Tibial nerve (tissue), 4 donors: ENCODE measurements at regions not wholly inside any gene's neighbourhood (a gene's known extent, or its start where the extent isn't known, plus 50 kb on each side); places are given as distances from the start of the nearest gene placed in this dataset.
"Not testable (repeated sequence)": the region's sequence is repeated elsewhere in the genome, so short reads cannot be mapped to it uniquely, and the experiment has no call there.

Source experiments
- DNase-seq, 2 donors: peaks; one replicate each; pipeline ENCODE4 v3.0.0-alpha.2; 2019; ENCODE audit warnings: low spot score in 2 of 2
- H3K27ac ChIP-seq, 4 donors: fragments of 200-600 bp; sonication (generic) in 3 of 4; one replicate each; pipeline ENCODE4 v1.5.1; 2017 to 2019; ENCODE audit warnings: mild to moderate bottlenecking in 1 of 4
- H3K27me3 ChIP-seq, 2 donors: fragments of 200-600 bp; sonication (generic) in 1 of 2; one replicate each; pipeline versions ENCODE4 v1.5.1 to v1.6.0; 2017 to 2019
- H3K36me3 ChIP-seq, 3 donors: fragments of 200-600 bp; sonication (generic); one replicate each; pipeline ENCODE4 v1.5.1; 2018 to 2019
- H3K4me1 ChIP-seq, 4 donors: fragments of 200-600 bp; sonication (generic) in 3 of 4; one replicate each; pipeline ENCODE4 v1.5.1; 2017 to 2019
- H3K4me3 ChIP-seq, 4 donors: fragments of 200-600 bp; sonication (generic) in 3 of 4; one replicate each; pipeline ENCODE4 v1.5.1; 2017 to 2019; ENCODE audit warnings: mild to moderate bottlenecking in 1 of 4, moderate library complexity in 1 of 4
- H3K9me3 ChIP-seq, 4 donors: fragments of 200-600 bp; sonication (generic) in 3 of 4; one replicate each; pipeline ENCODE4 v1.5.1; 2017 to 2019
- EP300 ChIP-seq, 2 donors: sonication (generic); formaldehyde crosslinking; IDR thresholded peaks; one replicate each; pipeline ENCODE4 v1.6.1; 2017; ENCODE audit warnings: antibody characterized with exemption in 2 of 2, mild to moderate bottlenecking in 1 of 2
- POLR2A ChIP-seq, 2 donors: fragments of 450-650 bp; IDR thresholded peaks; one replicate each; pipeline ENCODE4 v1.6.1; 2017; ENCODE audit warnings: antibody characterized with exemption in 2 of 2, mild to moderate bottlenecking in 2 of 2, moderate library complexity in 2 of 2
- WGBS, 2 donors: methylation state at CpG; one replicate each; pipeline ENCODE4 v1.1.5; 2018; 5-methylcytosine and 5-hydroxymethylcytosine counted together
- TF ChIP-seq, protein P1 (sequence below), 5 experiments: fragments of 200-600 bp in 3 of 5; fragments of 450-650 bp in 2 of 5; sonication (generic) in 3 of 5; IDR thresholded peaks; one replicate each; pipeline ENCODE4 v1.5.1; 2016 to 2019; ENCODE audit warnings: antibody characterized with exemption in 5 of 5, mild to moderate bottlenecking in 3 of 5, moderate library complexity in 2 of 5

DNA sequence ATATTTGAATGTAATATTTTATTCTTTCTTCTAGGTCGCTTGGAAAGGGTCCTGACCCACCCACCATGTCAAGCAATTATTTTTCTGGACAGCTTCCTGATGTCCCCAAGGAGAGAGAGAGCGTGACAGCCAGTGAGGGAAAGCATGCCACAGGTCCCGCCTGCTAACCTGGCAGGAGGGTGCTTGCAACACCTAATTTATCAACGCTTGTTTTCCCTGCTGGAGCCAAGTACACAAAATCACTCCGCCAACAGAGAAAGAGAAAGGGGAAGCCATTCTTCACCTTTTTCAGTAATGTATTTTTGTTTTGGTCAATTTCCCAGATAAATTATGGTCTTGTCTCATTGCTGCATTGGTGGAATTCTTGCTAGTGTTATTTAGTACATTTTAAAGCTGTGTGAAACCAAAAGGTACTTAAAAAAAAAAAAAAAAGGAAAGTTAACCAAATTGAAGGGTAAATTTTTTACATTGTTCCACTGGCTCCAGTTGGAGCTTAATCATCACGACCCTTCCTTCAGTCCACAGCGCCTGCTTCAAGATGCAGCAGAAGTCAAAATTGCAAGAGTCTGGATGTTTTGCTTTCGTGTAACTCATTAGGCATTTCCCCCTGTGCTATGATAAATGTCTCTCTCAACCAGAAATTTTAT is 88.5 kb upstream of the COPS8 start:
- WGBS, 2 donors = 72 to 73% methylated on average over 8 of the region's 8 CpGs
- no peaks in the 10 kb centered on the region for H3K4me1 ChIP-seq
- H3K27me3 ChIP-seq = no peaks in the 10 kb centered on the region
- H3K9me3 ChIP-seq = no peaks in the 10 kb centered on the region
- H3K27ac ChIP-seq = no peak overlapping the region
- no peak overlapping the region for H3K4me3 ChIP-seq
- TF ChIP-seq POLR2A (IDR thresholded peaks at IDR 0.05) (no peak), EP300 (IDR thresholded peaks at IDR 0.05) (no peak)
- TF ChIP-seq, protein P1, sequence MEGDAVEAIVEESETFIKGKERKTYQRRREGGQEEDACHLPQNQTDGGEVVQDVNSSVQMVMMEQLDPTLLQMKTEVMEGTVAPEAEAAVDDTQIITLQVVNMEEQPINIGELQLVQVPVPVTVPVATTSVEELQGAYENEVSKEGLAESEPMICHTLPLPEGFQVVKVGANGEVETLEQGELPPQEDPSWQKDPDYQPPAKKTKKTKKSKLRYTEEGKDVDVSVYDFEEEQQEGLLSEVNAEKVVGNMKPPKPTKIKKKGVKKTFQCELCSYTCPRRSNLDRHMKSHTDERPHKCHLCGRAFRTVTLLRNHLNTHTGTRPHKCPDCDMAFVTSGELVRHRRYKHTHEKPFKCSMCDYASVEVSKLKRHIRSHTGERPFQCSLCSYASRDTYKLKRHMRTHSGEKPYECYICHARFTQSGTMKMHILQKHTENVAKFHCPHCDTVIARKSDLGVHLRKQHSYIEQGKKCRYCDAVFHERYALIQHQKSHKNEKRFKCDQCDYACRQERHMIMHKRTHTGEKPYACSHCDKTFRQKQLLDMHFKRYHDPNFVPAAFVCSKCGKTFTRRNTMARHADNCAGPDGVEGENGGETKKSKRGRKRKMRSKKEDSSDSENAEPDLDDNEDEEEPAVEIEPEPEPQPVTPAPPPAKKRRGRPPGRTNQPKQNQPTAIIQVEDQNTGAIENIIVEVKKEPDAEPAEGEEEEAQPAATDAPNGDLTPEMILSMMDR (IDR thresholded peaks at IDR 0.05) = no peak
- no peak for DNase-seq
- H3K36me3 ChIP-seq = no peaks in the 10 kb centered on the region

DNA sequence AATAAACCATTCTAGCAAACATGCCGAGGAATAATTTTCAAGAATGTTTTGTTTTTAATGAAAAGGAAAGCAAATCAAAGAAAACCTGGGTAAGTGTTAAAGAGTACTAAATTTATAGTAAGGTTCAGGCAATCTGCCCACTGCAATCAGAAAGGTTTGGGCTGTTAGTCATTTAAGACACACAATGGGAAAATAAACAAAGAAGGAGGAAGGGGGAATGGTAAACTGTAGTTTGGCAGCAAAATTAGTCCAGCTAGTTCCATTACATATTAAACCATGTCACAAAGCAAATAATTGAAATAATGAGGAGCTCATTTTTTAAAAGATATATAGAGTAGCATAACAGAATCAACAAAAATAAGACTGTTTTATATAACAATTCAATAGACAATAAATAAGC is 87.5 kb upstream of the COPS8 start:
- 45 to 68% methylated on average over 1 of the region's 1 CpG for WGBS, 2 donors
- no peaks in the 10 kb centered on the region for H3K27me3 ChIP-seq
- H3K9me3 ChIP-seq = no peaks in the 10 kb centered on the region
- H3K4me3 ChIP-seq = no peak overlapping the region
- TF ChIP-seq, protein P1 (IDR thresholded peaks at IDR 0.05) = no peak
- no peak for TF ChIP-seq POLR2A (IDR thresholded peaks at IDR 0.05)
- TF ChIP-seq EP300 (IDR thresholded peaks at IDR 0.05) = no peak
- no peak overlapping the region for H3K27ac ChIP-seq
- no peak for DNase-seq
- H3K4me1 ChIP-seq = no peaks in the 10 kb centered on the region
- no peaks in the 10 kb centered on the region for H3K36me3 ChIP-seq

DNA sequence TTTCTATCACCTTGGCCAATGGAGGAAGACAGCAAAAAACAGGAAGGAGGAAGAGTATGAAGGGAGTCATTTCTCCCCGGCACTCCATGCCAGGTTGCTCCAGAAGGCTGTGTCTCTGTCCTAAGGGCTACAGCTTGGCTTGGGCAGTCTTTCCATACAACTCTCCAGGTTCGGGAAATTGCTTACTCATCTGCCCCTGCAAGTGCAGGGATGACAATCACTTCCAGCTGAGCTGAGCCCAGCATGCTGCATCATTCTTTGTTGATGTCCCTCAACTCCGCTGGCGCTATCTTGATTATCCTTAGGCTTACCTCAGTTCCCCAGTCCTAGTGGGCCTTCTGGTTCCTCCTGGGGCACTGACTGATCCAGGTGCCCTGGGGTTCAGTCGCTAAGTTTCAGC is 86.9 kb upstream of the COPS8 start:
- 91 to 92% methylated on average over 5 of the region's 5 CpGs for WGBS, 2 donors
- no peak for TF ChIP-seq EP300 (IDR thresholded peaks at IDR 0.05)
- TF ChIP-seq POLR2A (IDR thresholded peaks at IDR 0.05) = no peak
- TF ChIP-seq, protein P1 (IDR thresholded peaks at IDR 0.05) = no peak

DNA sequence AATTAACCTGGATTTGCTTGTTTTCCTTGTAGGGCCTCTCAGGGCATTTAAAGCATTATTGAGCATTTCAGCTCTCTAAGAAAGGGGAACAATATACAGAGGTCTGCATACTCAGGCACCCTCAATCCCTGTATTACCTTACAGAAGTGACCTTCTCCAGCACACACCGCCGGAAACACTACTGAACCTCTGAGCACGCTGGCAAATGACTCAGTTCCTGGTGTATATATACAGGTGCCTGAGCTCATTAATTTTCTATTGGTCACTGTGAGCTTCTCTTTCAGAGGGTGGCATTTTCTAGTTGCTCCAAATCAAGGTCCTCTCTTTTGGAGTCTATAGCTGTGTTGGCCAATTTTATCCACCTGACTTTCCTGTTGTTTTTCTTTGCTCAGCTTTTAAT is 85.2 kb upstream of the COPS8 start:
- no peaks in the 10 kb centered on the region for H3K36me3 ChIP-seq
- H3K27ac ChIP-seq = no peak overlapping the region
- H3K4me3 ChIP-seq = no peak overlapping the region
- H3K9me3 ChIP-seq = no peaks in the 10 kb centered on the region
- no peak for DNase-seq
- no peaks in the 10 kb centered on the region for H3K4me1 ChIP-seq
- WGBS, 2 donors = 92 to 96% methylated on average over 3 of the region's 3 CpGs
- H3K27me3 ChIP-seq = no peaks in the 10 kb centered on the region
- TF ChIP-seq EP300 (IDR thresholded peaks at IDR 0.05) (no peak), POLR2A (IDR thresholded peaks at IDR 0.05) (no peak)
- TF ChIP-seq, protein P1 (IDR thresholded peaks at IDR 0.05) = no peak

More for the DNA sequence above, 86.9 kb upstream of the COPS8 start:
- Histone ChIP-seq H3K4me3 (no peak overlapping the region), H3K27ac (no peak overlapping the region), H3K9me3 (no peaks in the 10 kb centered on the region), H3K4me1 (no peaks in the 10 kb centered on the region), H3K27me3 (no peaks in the 10 kb centered on the region), H3K36me3 (no peaks in the 10 kb centered on the region)
- no peak for DNase-seq

DNA sequence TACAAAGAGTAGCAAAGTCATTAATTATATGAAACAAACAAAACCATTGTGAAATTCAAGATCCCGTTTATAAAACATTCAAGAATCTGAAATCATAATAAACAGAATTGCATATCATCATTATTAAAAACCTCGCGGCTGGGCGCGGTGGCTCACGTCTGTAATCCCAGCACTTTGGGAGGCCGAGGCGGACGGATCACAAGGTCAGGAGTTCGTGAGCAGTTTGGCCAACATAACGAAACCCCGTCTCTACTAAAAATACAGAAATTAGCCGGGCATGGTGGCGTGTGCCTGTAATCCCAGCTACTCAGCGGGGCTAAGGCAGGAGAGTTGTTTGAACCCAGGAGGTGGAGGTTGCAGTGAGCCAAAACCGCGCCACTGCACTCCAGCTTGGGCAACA is 80.3 kb upstream of the COPS8 start:
- DNase-seq = not testable (repeated sequence)

More for the DNA sequence above, 80.3 kb upstream of the COPS8 start:
- H3K27me3 ChIP-seq, H3K4me3 ChIP-seq, H3K4me1 ChIP-seq, H3K36me3 ChIP-seq, H3K27ac ChIP-seq, H3K9me3 ChIP-seq: not testable (repeated sequence)
- WGBS, 2 donors = 67 to 79% methylated on average over 17 of the region's 17 CpGs
